IPS-NIHi7 (cell line): ENCODE measurements at regions not wholly inside any gene's neighbourhood (a gene's known extent, or its start where the extent isn't known, plus 50 kb on each side); places are given as distances from the start of the nearest gene placed in this dataset.

Experiments used
- DNase-seq: peaks from one replicate; pipeline ENCODE4 v3.0.0; 2012; ENCODE audit warnings: mixed read lengths; ENCODE audit errors: extremely low spot score

GRCh38 chr6:167755461-167755860 is 71.2 kb upstream of the AFDN start:
- no peak for DNase-seq

GRCh38 chr6:167756597-167756996 is 70.1 kb upstream of the AFDN start:
- DNase-seq: no peak

- DNase-seq: no peak
Measured at GRCh38 chr6:167757249-167757648, 69.5 kb upstream of the AFDN start.

- no peak for DNase-seq
Measured at GRCh38 chr6:167757821-167758220, 68.9 kb upstream of the AFDN start.

- no peak for DNase-seq
Measured at GRCh38 chr6:167758309-167759023, 68.2 kb upstream of the AFDN start.

- no peak for DNase-seq
Measured at GRCh38 chr6:167759206-167759605, 67.5 kb upstream of the AFDN start.

- DNase-seq: no peak
Measured at GRCh38 chr6:167759912-167760311, 66.8 kb upstream of the AFDN start.

- DNase-seq: no peak
Measured at GRCh38 chr6:167760979-167761793, 65.5 kb upstream of the AFDN start.

- DNase-seq: no peak
Measured at GRCh38 chr6:167761794-167762258, 64.9 kb upstream of the AFDN start.

GRCh38 chr6:167762259-167762962 is 64.3 kb upstream of the AFDN start:
- no peak for DNase-seq

GRCh38 chr6:167763056-167763944 is 63.4 kb upstream of the AFDN start:
- DNase-seq: no peak

GRCh38 chr6:167764215-167764614 is 62.5 kb upstream of the AFDN start:
- no peak for DNase-seq

GRCh38 chr6:167764713-167765479 is 61.8 kb upstream of the AFDN start:
- no peak for DNase-seq

- no peak for DNase-seq
Measured at GRCh38 chr6:167766986-167767714, 59.6 kb upstream of the AFDN start.

GRCh38 chr6:167767715-167768107 is 59.0 kb upstream of the AFDN start:
- no peak for DNase-seq

- no peak for DNase-seq
Measured at GRCh38 chr6:167768471-167769215, 58.1 kb upstream of the AFDN start.

GRCh38 chr6:167769408-167770190 is 57.1 kb upstream of the AFDN start:
- DNase-seq: no peak

GRCh38 chr6:167770291-167770955 is 56.3 kb upstream of the AFDN start:
- DNase-seq: no peak
